WTC11 (cell line): ENCODE measurements at regions not wholly inside any gene's neighbourhood (a gene's known extent, or its start where the extent isn't known, plus 50 kb on each side); places are given as distances from the start of the nearest gene placed in this dataset.

Source experiments
- ATAC-seq: fragments of 200-7000 bp; cut with Tn5 transposase; 2 replicates; pipeline ENCODE4 v1.10.0; 2021; ENCODE audit warnings: mild to moderate bottlenecking, moderate library complexity
- CTCF ChIA-PET: fragments of 300-600 bp; sonication (Branson Sonifier 250); formaldehyde crosslinking; loops from one replicate; lab custom pipeline; 2021; ENCODE audit warnings: antibody characterized with exemption; lab: Charles Lee
- POLR2A ChIA-PET: fragments of 350-600 bp; sonication (Branson Sonifier 250); formaldehyde crosslinking; loops from one replicate; lab custom pipeline; 2021; ENCODE audit warnings: antibody characterized with exemption; lab: Charles Lee
- DNase-seq: peaks from one replicate; pipeline ENCODE4 v3.0.0; 2021; ENCODE audit warnings: low spot score
- H3K27ac Mint-ChIP-seq: 2 replicates; pipeline ENCODE4 v1.8.0; 2021; ENCODE audit warnings: mixed read lengths
- H3K27me3 Mint-ChIP-seq: 2 replicates; pipeline ENCODE4 v1.8.0; 2021; ENCODE audit warnings: low read depth, mild to moderate bottlenecking, moderate library complexity, mixed read lengths
- H3K36me3 Mint-ChIP-seq: 2 replicates; pipeline ENCODE4 v1.8.0; 2021; ENCODE audit warnings: mixed read lengths
- H3K4me1 Mint-ChIP-seq: 2 replicates; pipeline ENCODE4 v1.8.0; 2022; ENCODE audit warnings: mixed read lengths
- H3K4me3 Mint-ChIP-seq: 2 replicates; pipeline ENCODE4 v1.8.0; 2021; ENCODE audit warnings: mild to moderate bottlenecking, moderate library complexity, mixed read lengths
- H3K9me3 Mint-ChIP-seq: 2 replicates; pipeline ENCODE4 v1.8.0; 2021; ENCODE audit warnings: mixed read lengths
- AFF4 ChIP-seq: sonication (generic); formaldehyde crosslinking; IDR thresholded peaks from 2 replicates; pipeline ENCODE4 v1.8.1; 2023; ENCODE audit warnings: mild to moderate bottlenecking, missing genetic modification reagents, borderline replicate concordance
- ATF2 ChIP-seq: sonication (generic); formaldehyde crosslinking; IDR thresholded peaks from 2 replicates; pipeline ENCODE4 v1.8.1; 2022; ENCODE audit warnings: low read depth, missing genetic modification reagents, borderline replicate concordance
- E2F5 ChIP-seq: sonication (generic); formaldehyde crosslinking; IDR thresholded peaks from 2 replicates; pipeline ENCODE4 v1.8.1; 2022; ENCODE audit warnings: mild to moderate bottlenecking, moderate library complexity, missing genetic modification reagents
- ERG ChIP-seq: fragments of 250-450 bp; sonication (Bioruptor Pico); IDR thresholded peaks from 2 replicates; pipeline ENCODE4 v1.8.0; 2021; ENCODE audit warnings: mild to moderate bottlenecking
- FOXP4 ChIP-seq: sonication (generic); formaldehyde crosslinking; IDR thresholded peaks from 2 replicates; pipeline ENCODE4 v1.8.0; 2022; ENCODE audit warnings: mild to moderate bottlenecking, missing genetic modification reagents
- GABPB1 ChIP-seq: sonication (generic); formaldehyde crosslinking; IDR thresholded peaks from 2 replicates; pipeline ENCODE4 v1.8.1; 2023; ENCODE audit warnings: mild to moderate bottlenecking, missing genetic modification reagents
- IRF2 ChIP-seq: sonication (generic); formaldehyde crosslinking; IDR thresholded peaks from 2 replicates; pipeline ENCODE4 v1.8.0; 2022; ENCODE audit warnings: low read depth, missing genetic modification reagents, borderline replicate concordance
- KAT7 ChIP-seq: sonication (generic); formaldehyde crosslinking; IDR thresholded peaks from 2 replicates; pipeline ENCODE4 v1.8.1; 2023; ENCODE audit warnings: missing genetic modification reagents, mild to moderate bottlenecking, borderline replicate concordance
- MAX ChIP-seq: sonication (generic); formaldehyde crosslinking; IDR thresholded peaks from 2 replicates; pipeline ENCODE4 v1.8.0; 2022; ENCODE audit warnings: mild to moderate bottlenecking, missing genetic modification reagents
- NR2C2 ChIP-seq: sonication (generic); formaldehyde crosslinking; IDR thresholded peaks from 2 replicates; pipeline ENCODE4 v1.8.0; 2022; ENCODE audit warnings: mild to moderate bottlenecking, missing genetic modification reagents
- PRRX2 ChIP-seq: fragments of 250-450 bp; sonication (Bioruptor Pico); IDR thresholded peaks from 2 replicates; pipeline ENCODE4 v1.8.0; 2021; ENCODE audit warnings: mild to moderate bottlenecking
- TP53 ChIP-seq: sonication (generic); formaldehyde crosslinking; IDR thresholded peaks from 2 replicates; pipeline ENCODE4 v1.8.1; 2023; ENCODE audit warnings: mild to moderate bottlenecking, missing genetic modification reagents
- USF2 ChIP-seq: sonication (generic); formaldehyde crosslinking; IDR thresholded peaks from 2 replicates; pipeline ENCODE4 v1.8.1; 2023; ENCODE audit warnings: mild to moderate bottlenecking, missing genetic modification reagents, moderate library complexity
- ZNF263 ChIP-seq: sonication (generic); formaldehyde crosslinking; IDR thresholded peaks from 2 replicates; pipeline ENCODE4 v1.8.1; 2022; ENCODE audit warnings: low read depth, mild to moderate bottlenecking, moderate library complexity, missing genetic modification reagents
- ZNF281 ChIP-seq: sonication (generic); formaldehyde crosslinking; IDR thresholded peaks from 2 replicates; pipeline ENCODE4 v1.8.0; 2023; ENCODE audit warnings: mild to moderate bottlenecking, missing genetic modification reagents
- ZNF396 ChIP-seq: fragments of 250-450 bp; sonication (Bioruptor Pico); IDR thresholded peaks from 2 replicates; pipeline ENCODE4 v1.8.0; 2021; ENCODE audit warnings: mild to moderate bottlenecking, moderate library complexity, borderline replicate concordance
- ZNF416 ChIP-seq: fragments of 250-450 bp; sonication (Bioruptor Pico); IDR thresholded peaks from 2 replicates; pipeline ENCODE4 v1.9.0; 2021; ENCODE audit warnings: mild to moderate bottlenecking, inconsistent platforms
- ZNF423 ChIP-seq: fragments of 250-450 bp; sonication (Bioruptor Pico); IDR thresholded peaks from 2 replicates; pipeline ENCODE4 v2.1.2; 2022; ENCODE audit warnings: mild to moderate bottlenecking, moderate library complexity
- ZNF512 ChIP-seq: sonication (generic); formaldehyde crosslinking; IDR thresholded peaks from 2 replicates; pipeline ENCODE4 v1.8.1; 2022; ENCODE audit warnings: missing genetic modification reagents, borderline replicate concordance

- TF ChIP-seq ERG (CRISPR knock-in tag) (no peak), FOXP4 (no peak), ATF2 (CRISPR knock-in tag) (no peak), PRRX2 (no peak), ZNF281 (no peak)
- H3K36me3 Mint-ChIP-seq, result no peaks in the 10 kb centered on the region
- no peak for DNase-seq
- H3K27ac Mint-ChIP-seq, result no peak overlapping the region
- H3K9me3 Mint-ChIP-seq, result peaks cover 12% of the 10 kb centered on the region
- no peaks in the 10 kb centered on the region; the same call in 1 of the 2 replicates for H3K27me3 Mint-ChIP-seq
- H3K4me1 Mint-ChIP-seq, result peaks cover 32% of the 10 kb centered on the region
- ChIA-PET POLR2A (interaction anchor here (0.7 kb wide), 1 partner anchor 662 kb away, joined by 3 read pairs; no protein-coding TSS in a partner anchor), CTCF (no interaction called here)
- no peak for ATAC-seq
- H3K4me3 Mint-ChIP-seq, result no peak overlapping the region
Observed at GRCh38 chr13:34349091-34349722, 531.3 kb downstream of the RFC3 start.

- ATAC-seq (no peak), DNase-seq (no peak)
- Mint-ChIP-seq H3K9me3 (peaks cover 17% of the 10 kb centered on the region), H3K27me3 (no peaks in the 10 kb centered on the region), H3K4me1 (peaks cover 17% of the 10 kb centered on the region), H3K4me3 (no peak overlapping the region), H3K36me3 (0 out of 2 replicates have a peak, but pooled peaks cover 2% of the 10 kb centered on the region), H3K27ac (no peak overlapping the region)
- POLR2A ChIA-PET, result no interaction called here
- CTCF ChIA-PET, result no interaction called here
- TF ChIP-seq AFF4 (CRISPR knock-in tag), result no peak
- TF ChIP-seq PRRX2, result no peak
- TF ChIP-seq E2F5 (CRISPR knock-in tag), result no peak
- no peak for TF ChIP-seq KAT7 (CRISPR knock-in tag)
- no peak for TF ChIP-seq USF2 (CRISPR knock-in tag)
- no peak for TF ChIP-seq NR2C2 (CRISPR knock-in tag)
- no peak for TF ChIP-seq ZNF512 (CRISPR knock-in tag)
- TF ChIP-seq GABPB1, result no peak
- TF ChIP-seq ZNF396 (CRISPR knock-in tag), result no peak
- TF ChIP-seq ZNF423 (CRISPR knock-in tag), result no peak
- TF ChIP-seq MAX (CRISPR knock-in tag), result no peak
- no peak for TF ChIP-seq IRF2 (CRISPR knock-in tag)
- TF ChIP-seq TP53 (CRISPR knock-in tag), result no peak
- no peak for TF ChIP-seq ZNF263 (CRISPR knock-in tag)
- TF ChIP-seq ZNF416 (CRISPR knock-in tag), result no peak
Observed at GRCh38 chr13:34350671-34351070, 532.7 kb downstream of the RFC3 start.
